Neuronal stem cell (in vitro differentiated cells): ENCODE measurements at regions not wholly inside any gene's neighbourhood (a gene's known extent, or its start where the extent isn't known, plus 50 kb on each side); places are given as distances from the start of the nearest gene placed in this dataset.

Experiments
- DNase-seq: peaks from one replicate; pipeline ENCODE4 v3.0.0-alpha.2; 2013; ENCODE audit warnings: low spot score
- H2AFZ ChIP-seq: one replicate; pipeline ENCODE4 v1.6.1; 2013; ENCODE audit warnings: mild to moderate bottlenecking, low read length, inconsistent platforms
- H2AK5ac ChIP-seq: 2 replicates; pipeline ENCODE4 v1.6.1; 2013; ENCODE audit warnings: low read depth, mild to moderate bottlenecking, inconsistent platforms, low read length, moderate library complexity, mixed read lengths
- H2BK120ac ChIP-seq: 2 replicates; pipeline ENCODE4 v1.6.1; 2013; ENCODE audit warnings: low read depth, mild to moderate bottlenecking, inconsistent platforms, low read length, moderate library complexity, mixed read lengths
- H2BK12ac ChIP-seq: one replicate; pipeline ENCODE4 v1.6.1; 2013; ENCODE audit warnings: low read length, inconsistent platforms
- H2BK15ac ChIP-seq: 2 replicates; pipeline ENCODE4 v1.6.1; 2013; ENCODE audit warnings: mild to moderate bottlenecking, low read length, inconsistent platforms, mixed read lengths
- H2BK5ac ChIP-seq: one replicate; pipeline ENCODE4 v1.6.1; 2013; ENCODE audit warnings: inconsistent platforms, mild to moderate bottlenecking, low read length, moderate library complexity
- H3K14ac ChIP-seq: one replicate; pipeline ENCODE4 v1.6.1; 2013; ENCODE audit warnings: low read length, inconsistent platforms
- H3K18ac ChIP-seq: 2 replicates; pipeline ENCODE4 v1.6.1; 2013; ENCODE audit warnings: low read length, inconsistent platforms
- H3K23ac ChIP-seq: 2 replicates; pipeline ENCODE4 v1.6.1; 2013; ENCODE audit warnings: low read depth, mild to moderate bottlenecking, mixed read lengths, low read length, inconsistent platforms; ENCODE audit not compliant: poor library complexity
- H3K27ac ChIP-seq: replicated peaks from 3 replicates; pipeline ENCODE4 v1.5.1; 2013; ENCODE audit warnings: low read length, inconsistent platforms
- H3K27me3 ChIP-seq, 3 experiments: 2 replicates each; pipeline ENCODE4 v1.6.1; 2013; ENCODE audit warnings: low read length in 3 of 3, mild to moderate bottlenecking in 2 of 3, inconsistent platforms in 1 of 3, low read depth in 1 of 3, mixed read lengths in 1 of 3, moderate library complexity in 1 of 3; ENCODE audit not compliant: control insufficient read depth in 3 of 3, insufficient read depth in 3 of 3
- H3K36me3 ChIP-seq, 2 donors: replicated peaks in 1 of 2; 2 replicates each; pipeline ENCODE4 v1.6.1; 2013; ENCODE audit warnings: low read length in 2 of 2; ENCODE audit not compliant: control insufficient read depth in 2 of 2, insufficient read depth in 2 of 2
- H3K4ac ChIP-seq: 2 replicates; pipeline ENCODE4 v1.6.1; 2013; ENCODE audit warnings: inconsistent platforms, mild to moderate bottlenecking, low read length, moderate library complexity
- H3K4me1 ChIP-seq, 2 donors: 1 replicate in 1 of 2; 2 replicates in 1 of 2; pipeline ENCODE4 v1.6.1; 2013; ENCODE audit warnings: low read length in 2 of 2, low read depth in 1 of 2; ENCODE audit not compliant: control insufficient read depth in 2 of 2, insufficient read depth in 1 of 2
- H3K4me2 ChIP-seq: one replicate; pipeline ENCODE4 v1.6.1; 2013; ENCODE audit warnings: mild to moderate bottlenecking, low read length, inconsistent platforms; ENCODE audit not compliant: insufficient read depth, poor library complexity, severe bottlenecking
- H3K4me3 ChIP-seq, 2 donors: 2 replicates each; pipeline ENCODE4 v1.5.1; 2013; ENCODE audit warnings: low read length in 2 of 2, mild to moderate bottlenecking in 2 of 2, inconsistent platforms in 1 of 2, moderate library complexity in 1 of 2
- H3K79me1 ChIP-seq: one replicate; pipeline ENCODE4 v1.6.1; 2013; ENCODE audit warnings: low read depth, mild to moderate bottlenecking, inconsistent platforms, low read length, moderate library complexity
- H3K9ac ChIP-seq: one replicate; pipeline ENCODE4 v1.6.1; 2013; ENCODE audit warnings: mild to moderate bottlenecking, low read depth, low read length, inconsistent platforms; ENCODE audit not compliant: poor library complexity
- H3K9me3 ChIP-seq, 2 donors: replicated peaks in 1 of 2; 2 replicates each; pipeline versions ENCODE3 to v1.6.1; 2013; ENCODE audit warnings: low read length in 2 of 2, mild to moderate bottlenecking in 2 of 2, inconsistent platforms in 1 of 2, low read depth in 1 of 2, mixed read lengths in 1 of 2, moderate library complexity in 1 of 2; ENCODE audit not compliant: control insufficient read depth in 2 of 2, insufficient read depth in 1 of 2
- H4K8ac ChIP-seq: one replicate; pipeline ENCODE4 v1.6.1; 2013; ENCODE audit warnings: low read depth, mild to moderate bottlenecking, inconsistent platforms, low read length, moderate library complexity
- H4K91ac ChIP-seq: one replicate; pipeline ENCODE4 v1.6.1; 2013; ENCODE audit warnings: low read length, low read depth, mild to moderate bottlenecking, inconsistent platforms; ENCODE audit not compliant: poor library complexity
- WGBS, 2 donors: extraction: QIAGEN DNeasy Blood & Tissue Kit; methylation state at CpG; one replicate each; pipeline ENCODE4 v1.1.7; 2013; ENCODE audit warnings: missing lambda C conversion rate in 2 of 2, mixed read lengths in 1 of 2; ENCODE audit not compliant: insufficient read length in 2 of 2, insufficient replicate concordance in 1 of 2; ENCODE audit errors: extremely low coverage in 2 of 2; 5-methylcytosine and 5-hydroxymethylcytosine counted together

GRCh38 chr10:131666091-131666490 lies 234.7 kb upstream of the PPP2R2D start:
- H3K4me3 ChIP-seq, result no peak overlapping the region
- H3K9ac ChIP-seq, result no peak overlapping the region
- DNase-seq, result no peak
- H3K4me2 ChIP-seq, result no peak overlapping the region
- no peak overlapping the region for H2AFZ ChIP-seq
- no peaks in the 10 kb centered on the region for H3K79me1 ChIP-seq
- H4K8ac ChIP-seq, result no peak overlapping the region
- H4K91ac ChIP-seq, result no peak overlapping the region
- no CpG with 5 or more reads among the region's 3 CpGs for WGBS, 2 donors
- no peak overlapping the region for H3K4ac ChIP-seq
- peaks cover 0 to 2% of the 10 kb centered on the region in 2 donors for H3K9me3 ChIP-seq
- H3K14ac ChIP-seq, result no peak overlapping the region
- no peaks in the 10 kb centered on the region for H3K36me3 ChIP-seq
- H3K4me1 ChIP-seq, result peaks cover 0 to 10% of the 10 kb centered on the region in 2 donors
- no peak overlapping the region for H2BK15ac ChIP-seq
- H3K23ac ChIP-seq, result no peak overlapping the region
- H2BK12ac ChIP-seq, result no peak overlapping the region
- no peak overlapping the region for H3K18ac ChIP-seq
- no peak overlapping the region for H2BK5ac ChIP-seq
- no peaks in the 10 kb centered on the region for H3K27me3 ChIP-seq
- no peak overlapping the region for H2BK120ac ChIP-seq
- no peak overlapping the region for H2AK5ac ChIP-seq
- H3K27ac ChIP-seq, result no peak overlapping the region

DNA sequence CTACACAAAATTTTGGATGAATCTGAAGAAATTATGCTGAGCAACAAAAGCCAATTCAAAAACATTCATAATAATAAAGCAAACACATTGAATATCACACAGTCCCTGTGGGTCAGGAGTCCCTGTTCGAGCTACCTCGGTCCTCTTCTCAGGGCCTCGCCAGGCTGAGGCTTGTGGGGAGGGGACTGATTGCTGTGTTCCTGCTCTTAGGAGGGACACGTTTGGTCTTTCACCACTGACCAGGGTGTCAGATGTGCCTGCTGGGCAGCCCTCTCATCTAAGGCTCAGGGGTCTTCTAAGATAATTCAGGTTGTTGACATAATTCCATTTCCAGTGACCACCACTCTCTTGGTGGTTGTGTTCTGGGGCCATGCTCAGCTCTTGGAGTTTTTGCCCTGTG lies 233.8 kb upstream of the PPP2R2D start:
- Histone ChIP-seq H3K4me1 (peaks cover 0 to 10% of the 10 kb centered on the region in 2 donors), H4K8ac (no peak overlapping the region), H3K9me3 (peaks cover 0 to 2% of the 10 kb centered on the region in 2 donors), H3K79me1 (no peaks in the 10 kb centered on the region), H3K4me3 (no peak overlapping the region), H3K4me2 (no peak overlapping the region), H2BK15ac (no peak overlapping the region), H3K9ac (no peak overlapping the region), H2BK12ac (no peak overlapping the region), H2AFZ (no peak overlapping the region), H3K4ac (no peak overlapping the region), H4K91ac (no peak overlapping the region), H3K18ac (peak overlapping the region; percentile 32), H3K14ac (no peak overlapping the region), H3K36me3 (no peaks in the 10 kb centered on the region), H3K27ac (no peak overlapping the region), H2AK5ac (no peak overlapping the region), H2BK120ac (no peak overlapping the region), H3K23ac (no peak overlapping the region), H3K27me3 (no peaks in the 10 kb centered on the region), H2BK5ac (no peak overlapping the region)
- no CpG with 5 or more reads among the region's 4 CpGs for WGBS, 2 donors
- DNase-seq, result no peak

DNA sequence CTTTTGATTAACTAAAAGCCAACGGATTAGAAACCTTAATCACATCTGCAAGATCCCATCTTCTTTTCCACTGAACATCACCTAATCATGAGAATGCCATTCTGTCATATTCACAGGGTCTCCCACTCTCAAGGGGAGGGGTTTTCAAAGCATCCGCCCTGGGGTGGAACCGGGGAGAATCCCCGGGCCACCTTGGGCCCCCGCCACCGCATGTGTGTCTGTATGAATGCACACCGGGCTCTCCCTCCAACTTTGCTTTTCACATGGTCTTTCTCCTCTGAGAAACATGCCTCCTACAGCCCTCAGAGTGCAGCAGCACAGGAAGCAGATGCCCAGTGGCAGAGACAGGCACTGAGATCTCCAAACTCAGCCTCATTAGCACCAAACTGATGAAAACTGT lies 233.2 kb upstream of the PPP2R2D start:
- no CpG with 5 or more reads among the region's 7 CpGs for WGBS, 2 donors
- no peak overlapping the region for H3K4me2 ChIP-seq
- H2BK5ac ChIP-seq, result no peak overlapping the region
- no peak overlapping the region for H3K14ac ChIP-seq
- H2AK5ac ChIP-seq, result peak overlapping the region; percentile 65
- H4K91ac ChIP-seq, result no peak overlapping the region
- no peak overlapping the region for H3K23ac ChIP-seq
- H3K9me3 ChIP-seq, result peaks cover 0 to 2% of the 10 kb centered on the region in 2 donors
- DNase-seq, result no peak
- H2BK12ac ChIP-seq, result no peak overlapping the region
- H3K4ac ChIP-seq, result no peak overlapping the region
- H2BK15ac ChIP-seq, result no peak overlapping the region
- H2BK120ac ChIP-seq, result no peak overlapping the region
- no peaks in the 10 kb centered on the region for H3K36me3 ChIP-seq
- H3K27me3 ChIP-seq, result no peaks in the 10 kb centered on the region
- no peaks in the 10 kb centered on the region for H3K79me1 ChIP-seq
- no peak overlapping the region for H2AFZ ChIP-seq
- no peak overlapping the region for H3K18ac ChIP-seq
- no peak overlapping the region for H3K4me3 ChIP-seq
- H4K8ac ChIP-seq, result no peak overlapping the region
- H3K4me1 ChIP-seq, result peaks cover 0 to 8% of the 10 kb centered on the region in 2 donors
- no peak overlapping the region for H3K27ac ChIP-seq
- H3K9ac ChIP-seq, result no peak overlapping the region

DNA sequence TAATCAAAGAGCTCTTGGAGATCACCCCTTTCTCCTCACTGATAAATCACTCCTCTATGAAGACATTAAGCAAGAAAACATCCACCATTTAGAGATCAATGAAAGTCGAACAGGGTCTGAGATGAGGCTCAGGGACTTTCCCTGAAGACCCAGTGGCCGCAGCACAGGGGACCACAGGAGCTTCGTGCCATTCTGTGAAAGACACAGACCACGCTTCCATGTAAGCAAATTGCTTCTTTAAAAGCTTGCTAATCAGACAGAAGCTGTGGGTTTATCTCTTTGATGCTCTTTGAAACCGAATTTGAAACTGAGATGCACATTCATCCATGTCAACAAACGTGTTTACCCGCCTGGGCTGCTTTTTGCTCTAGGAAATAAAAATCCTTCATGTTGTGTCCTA lies 231.9 kb upstream of the PPP2R2D start:
- Histone ChIP-seq H3K36me3 (no peaks in the 10 kb centered on the region), H3K4me3 (no peak overlapping the region), H3K14ac (no peak overlapping the region), H3K79me1 (no peaks in the 10 kb centered on the region), H3K9ac (no peak overlapping the region), H3K18ac (no peak overlapping the region), H3K27me3 (no peaks in the 10 kb centered on the region), H3K4me2 (no peak overlapping the region), H2BK12ac (no peak overlapping the region), H4K8ac (no peak overlapping the region), H3K4ac (no peak overlapping the region), H2AK5ac (no peak overlapping the region), H3K9me3 (peaks cover under 1 to 8% of the 10 kb centered on the region in 2 donors), H2AFZ (no peak overlapping the region), H4K91ac (no peak overlapping the region), H3K23ac (no peak overlapping the region), H3K27ac (no peak overlapping the region), H2BK15ac (no peak overlapping the region), H2BK5ac (no peak overlapping the region), H3K4me1 (no peaks in the 10 kb centered on the region), H2BK120ac (no peak overlapping the region)
- WGBS, 2 donors, result no CpG with 5 or more reads among the region's 7 CpGs
- no peak for DNase-seq
